Activated CD8-positive, alpha-beta memory T cell treated with anti-CD3 and anti-CD28 coated beads for 36 hours (primary cell): ENCODE measurements at regions not wholly inside any gene's neighbourhood (a gene's known extent, or its start where the extent isn't known, plus 50 kb on each side); places are given as distances from the start of the nearest gene placed in this dataset.
"Not testable (repeated sequence)": the region's sequence is repeated elsewhere in the genome, so short reads cannot be mapped to it uniquely, and the experiment has no call there.

ENCODE experiments used
- CTCF ChIA-PET: fragments of 350-600 bp; sonication (Branson Sonifier 250); formaldehyde crosslinking; loops from one replicate; lab custom pipeline; 2021; ENCODE audit warnings: antibody characterized with exemption; lab: Charles Lee
- POLR2A ChIA-PET: fragments of 350-600 bp; sonication (Branson Sonifier 250); formaldehyde crosslinking; loops from one replicate; lab custom pipeline; 2021; ENCODE audit warnings: antibody characterized with exemption; lab: Charles Lee

DNA sequence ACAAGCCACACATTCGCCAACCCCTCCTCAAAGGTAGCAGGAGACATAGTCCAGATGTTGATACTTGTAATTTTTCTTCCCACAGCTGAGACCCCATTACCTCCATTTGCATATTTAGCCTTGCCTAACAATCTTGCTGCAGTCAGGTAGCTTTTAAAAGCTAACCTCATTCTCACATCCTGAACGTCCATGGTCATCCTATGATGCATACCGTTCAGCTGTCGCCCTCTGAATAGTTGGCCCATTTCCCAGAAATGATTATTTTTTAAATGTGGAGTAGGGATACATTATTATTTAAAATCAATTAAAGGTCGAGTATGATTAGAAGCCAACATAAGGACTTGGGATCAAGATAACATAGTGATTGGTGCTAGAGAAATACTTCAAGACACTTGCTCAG lies 165.0 kb downstream of the MEX3B start:
- ChIA-PET POLR2A (no interaction called here), CTCF (no interaction called here)

- ChIA-PET CTCF (no interaction called here), POLR2A (no interaction called here)
Observed at GRCh38 chr15:81880314-81880713, 165.5 kb downstream of the MEX3B start.

DNA sequence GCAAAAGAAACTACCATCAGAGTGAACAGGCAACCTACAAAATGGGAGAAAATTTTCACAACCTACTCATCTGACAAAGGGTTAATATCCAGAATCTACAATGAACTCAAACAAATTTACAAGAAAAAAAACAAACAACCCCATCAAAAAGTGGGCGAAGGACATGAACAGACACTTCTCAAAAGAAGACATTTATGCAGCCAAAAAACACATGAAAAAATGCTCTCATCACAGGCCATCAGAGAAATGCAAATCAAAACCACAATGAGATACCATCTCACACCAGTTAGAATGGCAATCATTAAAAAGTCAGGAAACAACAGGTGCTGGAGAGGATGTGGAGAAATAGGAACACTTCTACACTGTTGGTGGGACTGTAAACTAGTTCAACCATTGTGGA lies 170.1 kb downstream of the MEX3B start:
- CTCF ChIA-PET, POLR2A ChIA-PET: not testable (repeated sequence)

DNA sequence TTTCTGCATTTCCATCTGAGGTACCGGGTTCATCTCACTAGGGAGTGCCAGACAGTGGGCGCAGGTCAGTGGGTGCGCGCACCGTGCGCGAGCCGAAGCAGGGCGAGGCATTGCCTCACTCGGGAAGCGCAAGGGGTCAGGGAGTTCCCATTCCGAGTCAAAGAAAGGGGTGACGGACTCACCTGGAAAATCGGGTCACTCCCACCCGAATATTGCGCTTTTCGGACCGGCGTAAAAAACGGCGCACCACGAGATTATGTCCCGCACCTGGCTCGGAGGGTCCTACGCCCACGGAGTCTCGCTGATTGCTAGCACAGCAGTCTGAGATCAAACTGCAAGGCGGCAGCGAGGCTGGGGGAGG lies 175.1 kb downstream of the MEX3B start:
- CTCF ChIA-PET, POLR2A ChIA-PET: not testable (repeated sequence)

- POLR2A ChIA-PET, CTCF ChIA-PET: not testable (repeated sequence)
Observed at GRCh38 chr15:81870062-81870745, 175.6 kb downstream of the MEX3B start.

DNA sequence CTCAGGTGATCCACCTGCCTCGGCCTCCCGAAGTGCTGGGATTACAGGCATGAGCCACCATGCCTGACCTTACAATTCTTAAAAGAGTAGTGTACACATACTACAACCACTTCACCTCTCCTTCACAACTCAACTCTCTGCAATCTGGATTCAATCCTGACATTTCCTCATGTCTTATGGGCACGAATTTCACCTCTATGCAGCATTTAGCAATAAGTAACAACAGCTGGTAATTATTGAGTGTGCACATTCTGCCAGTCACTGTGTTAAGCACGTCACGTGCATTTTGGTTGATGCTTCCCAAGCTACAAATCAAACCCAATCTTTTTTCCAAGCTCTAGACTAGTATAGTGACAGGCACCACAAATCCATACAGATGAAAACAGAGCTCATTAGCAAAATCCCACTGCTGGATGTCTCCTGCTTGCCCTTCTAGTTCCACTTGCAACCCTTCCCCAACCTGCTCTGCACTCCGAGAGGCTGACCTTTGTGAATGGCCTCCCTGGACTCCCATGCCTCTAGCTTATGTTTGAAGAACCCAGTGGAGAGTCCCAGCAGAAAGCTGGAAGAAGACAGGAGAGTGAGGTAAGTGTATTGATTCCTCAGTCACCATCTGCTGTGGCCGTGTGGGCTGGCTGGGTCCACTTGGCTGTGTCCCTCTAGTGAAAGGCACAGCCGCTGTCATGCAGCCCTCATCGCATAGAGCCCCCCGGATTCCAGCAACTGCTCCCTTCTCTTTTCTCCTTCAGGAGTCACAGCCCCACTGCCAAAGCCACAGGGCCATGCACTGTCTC lies 176.5 kb downstream of the MEX3B start:
- CTCF ChIA-PET = no interaction called here

DNA sequence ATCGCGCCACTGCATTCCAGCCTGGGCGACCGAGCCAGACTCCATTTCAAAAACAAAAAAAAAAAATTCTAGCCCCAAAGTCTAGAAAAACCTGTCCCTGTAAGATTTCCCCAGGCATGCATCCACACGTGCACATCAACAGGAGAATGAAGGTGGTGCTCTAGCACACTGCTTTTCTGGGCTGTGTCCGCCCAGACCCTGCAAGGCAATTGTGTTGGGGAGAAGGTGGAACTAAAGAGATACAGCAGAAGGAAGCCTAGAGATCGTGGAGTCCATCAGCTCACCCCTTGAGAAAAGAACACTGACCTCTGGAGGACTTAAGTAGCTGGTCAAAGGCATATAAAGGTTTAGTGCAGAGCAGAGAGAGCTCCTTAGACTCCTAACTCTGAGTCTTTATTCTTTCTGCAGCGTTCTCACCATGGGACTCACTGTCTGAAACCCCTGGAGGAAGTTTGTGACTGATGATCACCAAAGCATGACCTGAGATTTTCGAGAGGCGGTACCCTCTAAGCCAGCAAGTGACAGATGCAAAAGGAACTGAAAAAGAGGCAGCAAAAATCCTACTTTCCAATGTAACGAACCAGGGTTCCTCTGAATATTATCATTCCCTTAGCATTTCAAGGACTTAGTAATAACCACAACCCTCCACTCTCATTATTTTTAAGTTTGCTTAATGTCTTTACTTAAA lies 179.8 kb downstream of the MEX3B start:
- ChIA-PET POLR2A (no interaction called here), CTCF (no interaction called here)

More for the DNA sequence above, 176.5 kb downstream of the MEX3B start:
- POLR2A ChIA-PET = no interaction called here

GRCh38 chr15:81863162-81863561 lies 182.7 kb downstream of the MEX3B start:
- CTCF ChIA-PET = no interaction called here
- POLR2A ChIA-PET = no interaction called here

GRCh38 chr15:81859737-81860516 lies 185.9 kb downstream of the MEX3B start:
- POLR2A ChIA-PET = no interaction called here
- CTCF ChIA-PET = no interaction called here

GRCh38 chr15:81858586-81858985 lies 187.2 kb downstream of the MEX3B start:
- ChIA-PET CTCF (no interaction called here), POLR2A (no interaction called here)

DNA sequence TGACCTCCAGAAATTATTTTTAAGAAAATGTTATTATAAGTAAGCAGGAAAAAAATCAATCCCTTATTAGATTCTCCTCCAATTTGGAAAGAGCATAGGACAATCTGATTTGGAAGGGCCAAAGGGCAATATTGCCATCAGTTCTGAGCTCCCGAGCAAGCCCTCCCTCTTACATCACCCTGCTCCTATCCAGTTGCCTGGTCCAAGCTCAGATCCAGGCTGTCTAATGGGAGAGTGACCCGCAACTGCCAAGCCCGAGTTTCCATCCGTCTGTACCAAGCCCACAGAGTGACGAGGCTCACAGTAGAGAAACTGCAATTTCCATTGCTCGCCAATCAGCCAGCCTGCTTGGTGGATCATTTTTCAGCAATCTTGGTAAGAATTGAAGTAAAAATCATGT lies 187.7 kb downstream of the MEX3B start:
- POLR2A ChIA-PET = no interaction called here
- CTCF ChIA-PET = no interaction called here

DNA sequence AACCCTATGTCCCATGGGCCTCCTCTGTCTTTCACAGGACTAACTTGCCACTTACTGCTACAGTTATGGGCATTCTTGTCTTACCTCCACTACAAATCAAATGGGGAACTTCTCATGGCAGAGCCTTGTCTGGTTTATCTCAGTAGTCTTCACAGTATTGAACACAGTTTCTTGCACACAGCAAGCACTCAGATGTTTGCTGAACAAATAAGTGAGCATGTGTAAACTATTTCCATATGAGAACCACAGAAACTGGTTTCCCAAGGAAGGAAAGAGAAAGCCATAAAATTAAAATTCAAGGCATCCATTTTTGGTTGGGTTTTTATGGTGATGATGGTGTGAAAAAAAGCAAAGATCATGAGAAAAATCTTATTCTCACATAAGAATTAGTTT lies 189.2 kb downstream of the MEX3B start:
- POLR2A ChIA-PET = no interaction called here
- CTCF ChIA-PET = no interaction called here

DNA sequence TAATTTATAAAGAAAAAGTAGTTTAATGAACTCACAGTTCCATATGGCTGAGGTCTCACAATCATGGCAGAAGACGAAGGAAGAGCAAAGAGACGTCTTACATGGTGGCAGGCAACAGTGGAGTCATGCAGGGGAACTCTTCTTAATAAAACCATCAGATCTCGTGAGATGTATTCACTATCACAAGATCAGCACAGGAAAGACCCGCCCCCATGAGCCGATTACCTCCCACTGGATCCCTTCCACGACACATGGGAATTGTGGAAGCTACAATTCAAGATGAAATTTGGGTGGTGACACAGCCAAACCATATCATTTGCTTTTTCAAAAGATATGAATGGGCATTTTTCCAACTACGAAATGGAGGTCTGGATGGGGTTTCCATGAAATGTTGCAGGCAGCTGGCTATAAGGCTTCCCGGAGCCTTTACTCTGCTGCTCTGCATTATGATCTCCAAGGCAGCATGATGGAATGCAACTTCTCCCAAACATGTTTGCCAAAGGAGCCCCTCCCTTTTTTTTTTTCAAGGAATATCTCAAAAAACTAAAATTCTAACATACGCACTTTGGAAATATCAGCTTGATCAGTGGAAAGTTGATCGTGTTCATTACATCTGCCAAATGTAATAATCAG lies 189.7 kb downstream of the MEX3B start:
- ChIA-PET CTCF (no interaction called here), POLR2A (no interaction called here)

- ChIA-PET CTCF (no interaction called here), POLR2A (no interaction called here)
Observed at GRCh38 chr15:81853150-81853748, 192.6 kb downstream of the MEX3B start.

DNA sequence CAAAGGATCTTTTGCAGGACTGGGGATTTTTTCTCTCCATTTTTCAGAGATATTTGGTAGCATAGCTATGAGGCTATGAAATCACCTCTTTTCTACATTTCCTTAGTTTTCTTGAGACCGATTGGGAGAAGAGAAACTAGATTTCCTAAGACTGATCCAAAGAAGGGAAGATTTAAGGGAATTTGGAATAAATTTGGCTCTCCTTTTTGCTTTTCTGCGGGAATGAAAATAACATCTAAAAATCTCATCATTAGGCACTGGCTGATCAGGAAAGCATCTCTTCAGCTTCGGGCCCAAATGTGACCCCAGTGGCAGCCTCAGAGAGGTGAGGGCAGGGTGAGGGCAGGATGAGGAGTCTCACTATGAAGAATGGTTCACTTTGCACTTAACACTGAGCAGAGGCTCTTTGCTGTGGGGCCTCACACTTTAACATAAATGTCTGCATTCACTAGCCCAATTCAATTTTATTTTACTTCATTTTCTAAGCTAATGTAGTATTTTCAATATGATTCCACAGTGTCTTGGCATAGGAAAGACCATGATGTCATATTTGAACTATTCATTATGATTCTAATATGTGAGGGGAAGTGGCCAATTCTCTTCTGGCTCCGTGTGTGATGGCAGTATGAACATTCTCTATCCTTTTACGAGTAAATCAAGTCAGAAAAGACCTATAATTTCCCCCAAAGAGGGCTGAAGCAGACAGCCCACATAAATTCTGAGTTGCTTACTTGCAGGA lies 193.2 kb downstream of the MEX3B start:
- CTCF ChIA-PET = interaction anchor here (0.7 kb wide), 1 partner anchor 605 kb away, joined by 3 read pairs; no protein-coding TSS in a partner anchor
- POLR2A ChIA-PET = no interaction called here

DNA sequence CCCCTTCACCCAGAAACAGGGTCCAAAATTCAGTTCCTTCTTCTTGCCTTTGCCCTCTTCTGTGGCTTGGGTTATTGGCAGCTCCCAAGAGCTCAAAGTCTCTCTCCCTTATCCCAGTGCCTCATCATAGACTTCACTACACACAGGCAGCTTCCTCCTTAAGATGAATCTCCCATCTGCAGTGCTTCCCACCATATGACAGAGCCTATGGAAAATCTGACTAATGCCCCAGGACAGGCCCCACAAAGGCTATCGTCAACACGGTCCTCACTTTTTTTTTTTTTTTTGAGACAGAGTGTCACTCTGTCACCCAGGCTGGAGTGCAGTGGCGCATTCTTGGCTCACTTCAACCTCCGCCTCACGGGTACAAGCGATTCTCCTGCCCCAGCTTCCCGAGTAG lies 194.1 kb downstream of the MEX3B start:
- ChIA-PET POLR2A (no interaction called here), CTCF (interaction anchor here (0.7 kb wide), 1 partner anchor 604 kb away, joined by 3 read pairs; no protein-coding TSS in a partner anchor)

- CTCF ChIA-PET = no interaction called here
- POLR2A ChIA-PET = no interaction called here
Observed at GRCh38 chr15:81851325-81851724, 194.5 kb downstream of the MEX3B start.

DNA sequence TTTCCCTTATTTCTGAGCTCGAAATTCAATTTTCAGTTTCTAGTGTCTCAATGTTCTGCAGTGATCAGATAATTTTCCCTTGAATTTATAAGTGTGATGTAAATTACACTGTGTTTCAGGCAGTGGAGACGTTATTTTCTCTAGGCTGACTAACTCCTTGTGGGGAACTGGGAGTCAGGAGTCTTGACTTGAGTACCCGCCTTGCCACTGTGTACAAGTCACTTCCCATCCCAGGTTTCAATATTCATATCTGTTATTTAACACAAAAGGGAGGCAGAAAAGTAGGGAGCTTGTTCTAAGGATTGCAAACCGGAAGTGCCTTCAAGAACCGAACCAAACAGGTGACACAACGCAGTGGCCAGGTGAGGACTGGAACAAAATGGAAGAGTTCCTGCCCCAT lies 196.5 kb downstream of the MEX3B start:
- ChIA-PET POLR2A (no interaction called here), CTCF (no interaction called here)
